Spleen (tissue), 11 donors: ENCODE measurements at regions not wholly inside any gene's neighbourhood (a gene's known extent, or its start where the extent isn't known, plus 50 kb on each side); places are given as distances from the start of the nearest gene placed in this dataset.

ENCODE experiments used
- DNase-seq: peaks from one replicate; pipeline ENCODE4 v3.0.0-alpha.2; 2020
- H3K27ac ChIP-seq, 8 donors: fragments of 200-600 bp; sonication (generic) in 7 of 8; 1 replicate in 4 of 8; 2 replicates in 4 of 8; pipeline versions ENCODE4 v1.5.0 to v1.8.0; 2016 to 2021; ENCODE audit warnings: inconsistent platforms in 4 of 8, mild to moderate bottlenecking in 4 of 8, moderate library complexity in 1 of 8
- H3K27me3 ChIP-seq, 7 donors: fragments of 200-600 bp; sonication (generic) in 6 of 7; replicated peaks in 1 of 7; 1 replicate in 4 of 7; 2 replicates in 3 of 7; pipeline versions ENCODE4 v1.5.0 to v1.8.0; 2016 to 2021; ENCODE audit warnings: inconsistent platforms in 3 of 7, mild to moderate bottlenecking in 1 of 7
- H3K36me3 ChIP-seq, 6 donors: fragments of 200-600 bp; sonication (generic) in 5 of 6; 1 replicate in 4 of 6; 2 replicates in 2 of 6; pipeline versions ENCODE4 v1.5.0 to v1.8.0; 2016 to 2021; ENCODE audit warnings: inconsistent platforms in 2 of 6
- H3K4me1 ChIP-seq, 6 donors: fragments of 200-600 bp; sonication (generic) in 5 of 6; 1 replicate in 3 of 6; 2 replicates in 3 of 6; pipeline versions ENCODE4 v1.5.0 to v1.8.0; 2016 to 2021; ENCODE audit warnings: inconsistent platforms in 3 of 6
- H3K4me3 ChIP-seq, 8 donors: fragments of 200-600 bp; sonication (generic) in 7 of 8; 1 replicate in 4 of 8; 2 replicates in 4 of 8; pipeline versions ENCODE4 v1.5.0 to v1.8.0; 2016 to 2021; ENCODE audit warnings: inconsistent platforms in 4 of 8, mild to moderate bottlenecking in 4 of 8, moderate library complexity in 2 of 8
- H3K9me3 ChIP-seq, 8 donors: fragments of 200-600 bp; sonication (generic) in 7 of 8; 1 replicate in 4 of 8; 2 replicates in 4 of 8; pipeline versions ENCODE4 v1.5.0 to v1.8.0; 2016 to 2021; ENCODE audit warnings: inconsistent platforms in 4 of 8
- POLR2A ChIP-seq, 3 donors: fragments of 450-650 bp; IDR thresholded peaks; one replicate each; pipeline ENCODE4 v1.5.1; 2017; ENCODE audit warnings: antibody characterized with exemption in 3 of 3, mild to moderate bottlenecking in 1 of 3
- POLR2AphosphoS5 ChIP-seq, 3 donors: sonication (generic); formaldehyde crosslinking; IDR thresholded peaks; one replicate each; pipeline ENCODE4 v1.5.1; 2017; ENCODE audit warnings: antibody characterized with exemption in 3 of 3
- WGBS, 5 donors: extraction: QIAGEN DNeasy Blood & Tissue Kit in 3 of 5; methylation state at CpG; one replicate each; pipeline versions ENCODE4 v1.1.5 to v1.1.7; 2013 to 2018; 5-methylcytosine and 5-hydroxymethylcytosine counted together
- intact Hi-C: fragments of 100-400 bp; cut with DNase I; formaldehyde crosslinking; loops from one replicate; pipeline ENCODE4 v1.15.0; 2023; ENCODE audit warnings: low total_unique reads
- TF ChIP-seq, protein P1 (sequence below), 11 experiments: fragments of 200-600 bp in 7 of 11; fragments of 450-650 bp in 4 of 11; sonication (generic) in 4 of 11; IDR thresholded peaks in 8 of 11; conservative IDR thresholded peaks in 3 of 11; 1 replicate in 7 of 11; 2 replicates in 4 of 11; pipeline versions ENCODE4 v1.4.0 to v1.8.0; 2016 to 2021; ENCODE audit warnings: antibody characterized with exemption in 11 of 11, inconsistent platforms in 4 of 11, mild to moderate bottlenecking in 1 of 11
- donor health status: healthy with polysubstance abuse.
- donor health status: DM: no; HTN: no; CAD: no; lungs with moderate emphysema.
- donor health status: DM: no; HTN: no; CAD: no.
- donor health status: Bipolar disorder and iron deficiency.
- donor health status: healthy.
- donor health status: DM: no; HTN: no; CAD: no.
- donor health status: DM: yes; HTN: yes; CAD: no.

DNA sequence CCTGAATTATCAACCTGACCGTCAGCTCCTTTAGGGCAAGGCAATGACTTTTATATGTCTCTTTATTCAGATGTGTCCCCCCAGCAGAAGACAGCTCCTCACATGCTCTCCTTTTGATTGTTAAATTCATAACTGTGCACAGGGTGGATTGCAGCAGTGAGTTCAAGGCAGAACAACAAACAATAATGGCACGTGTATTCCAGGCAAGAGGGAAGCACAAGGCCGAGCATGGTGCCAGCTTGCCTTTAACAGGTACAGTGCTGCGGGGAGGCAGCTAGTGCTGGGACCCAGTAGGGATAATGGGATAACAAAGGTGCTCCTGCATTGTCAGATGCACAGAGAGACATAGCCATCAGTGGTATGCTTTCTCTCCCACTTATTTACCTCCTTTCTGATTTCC, 248.4 kb downstream of the RHOU start:
- WGBS, 5 donors = 51 to 71% (median 67%) methylated on average over 4 of the region's 4 CpGs
- Histone ChIP-seq H3K4me3 (no peak overlapping the region), H3K27me3 (no peaks in the 10 kb centered on the region), H3K27ac (peak overlapping the region in 6 of 8 donors; percentile 4 to 81 (median 58)), H3K36me3 (no peaks in the 10 kb centered on the region), H3K4me1 (peaks cover 0 to 69% (median 31%) of the 10 kb centered on the region in 6 donors), H3K9me3 (no peaks in the 10 kb centered on the region)
- DNase-seq = no peak
- intact Hi-C loops = no loop called here
- TF ChIP-seq POLR2A (IDR thresholded peaks at IDR 0.05) (no peak), POLR2AphosphoS5 (IDR thresholded peaks at IDR 0.05) (no peak)
- TF ChIP-seq, protein P1, sequence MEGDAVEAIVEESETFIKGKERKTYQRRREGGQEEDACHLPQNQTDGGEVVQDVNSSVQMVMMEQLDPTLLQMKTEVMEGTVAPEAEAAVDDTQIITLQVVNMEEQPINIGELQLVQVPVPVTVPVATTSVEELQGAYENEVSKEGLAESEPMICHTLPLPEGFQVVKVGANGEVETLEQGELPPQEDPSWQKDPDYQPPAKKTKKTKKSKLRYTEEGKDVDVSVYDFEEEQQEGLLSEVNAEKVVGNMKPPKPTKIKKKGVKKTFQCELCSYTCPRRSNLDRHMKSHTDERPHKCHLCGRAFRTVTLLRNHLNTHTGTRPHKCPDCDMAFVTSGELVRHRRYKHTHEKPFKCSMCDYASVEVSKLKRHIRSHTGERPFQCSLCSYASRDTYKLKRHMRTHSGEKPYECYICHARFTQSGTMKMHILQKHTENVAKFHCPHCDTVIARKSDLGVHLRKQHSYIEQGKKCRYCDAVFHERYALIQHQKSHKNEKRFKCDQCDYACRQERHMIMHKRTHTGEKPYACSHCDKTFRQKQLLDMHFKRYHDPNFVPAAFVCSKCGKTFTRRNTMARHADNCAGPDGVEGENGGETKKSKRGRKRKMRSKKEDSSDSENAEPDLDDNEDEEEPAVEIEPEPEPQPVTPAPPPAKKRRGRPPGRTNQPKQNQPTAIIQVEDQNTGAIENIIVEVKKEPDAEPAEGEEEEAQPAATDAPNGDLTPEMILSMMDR (IDR thresholded peaks at IDR 0.05 in 8 of 11, conservative IDR thresholded peaks at IDR 0.05 in 3 of 11) = no peak

DNA sequence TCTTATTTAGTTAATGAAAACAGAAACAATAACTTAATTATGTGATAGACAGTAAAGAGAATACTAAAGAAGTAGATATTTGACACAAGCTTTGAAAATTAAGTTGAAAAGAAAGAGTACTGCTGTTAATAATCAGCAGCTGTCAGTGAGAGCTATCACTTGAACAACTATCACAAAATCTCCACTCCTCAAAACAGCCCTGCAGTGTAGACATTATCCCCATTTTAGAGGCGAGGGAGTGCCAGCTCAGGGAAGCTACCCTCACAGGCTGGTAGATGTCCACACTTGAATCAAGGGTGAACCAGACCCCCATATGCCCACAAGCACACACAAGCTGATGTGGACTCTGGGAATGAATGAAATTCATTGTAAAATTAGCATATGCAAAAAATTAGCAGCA, 248.8 kb downstream of the RHOU start:
- intact Hi-C loops = no loop called here

DNA sequence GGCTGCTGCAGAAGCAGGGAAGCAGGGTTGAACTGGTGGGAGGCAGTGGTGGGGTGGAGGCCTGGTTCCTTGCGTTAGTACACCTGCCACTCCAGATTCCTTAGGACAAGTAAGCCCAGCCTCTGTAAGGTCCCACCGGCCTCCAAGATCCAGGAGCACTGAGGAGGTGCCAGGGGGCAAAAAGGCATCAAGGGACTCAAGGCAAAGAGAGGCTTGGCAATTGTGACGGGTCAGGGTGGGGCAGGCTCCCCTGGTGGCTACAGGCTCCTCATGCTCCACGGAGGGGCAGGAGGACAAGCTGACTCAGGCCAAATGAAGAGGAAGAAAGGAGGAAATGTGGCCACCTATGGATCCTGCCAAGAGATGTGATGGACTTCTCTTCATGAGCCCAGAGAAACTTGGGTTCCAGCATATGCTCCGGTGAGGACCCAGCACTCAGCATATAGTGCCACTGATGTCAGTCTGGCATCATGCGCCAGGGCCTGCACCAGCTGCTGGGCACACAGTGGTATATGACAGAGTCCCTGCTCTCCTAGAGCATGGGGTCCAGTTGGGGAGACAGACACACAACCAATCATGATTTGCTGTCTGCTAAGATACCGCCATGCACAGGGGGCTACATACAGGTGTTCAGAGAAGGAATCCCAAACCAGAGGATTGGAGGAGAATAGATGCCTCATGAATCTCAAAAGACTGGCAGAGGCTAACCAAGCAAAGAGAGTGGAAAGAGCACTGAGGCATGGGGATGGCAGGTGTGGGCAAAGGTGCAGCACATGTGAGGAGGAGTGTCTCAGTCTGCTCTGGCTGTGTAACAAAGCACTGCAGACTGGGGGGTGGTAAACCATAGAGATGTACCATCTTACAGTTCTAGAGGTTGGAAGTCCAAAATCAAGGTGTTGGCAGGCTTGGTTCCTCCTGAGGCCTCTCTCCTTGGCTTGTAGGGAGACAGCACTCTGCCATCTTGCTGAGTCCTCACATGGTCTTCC, 249.7 kb downstream of the RHOU start:
- H3K27me3 ChIP-seq = no peaks in the 10 kb centered on the region
- H3K9me3 ChIP-seq = no peaks in the 10 kb centered on the region
- intact Hi-C loops = no loop called here
- H3K36me3 ChIP-seq = no peaks in the 10 kb centered on the region
- TF ChIP-seq POLR2A (IDR thresholded peaks at IDR 0.05) = no peak
- TF ChIP-seq POLR2AphosphoS5 (IDR thresholded peaks at IDR 0.05) = no peak
- TF ChIP-seq, protein P1 (IDR thresholded peaks at IDR 0.05 in 8 of 11, conservative IDR thresholded peaks at IDR 0.05 in 3 of 11) = no peak
- DNase-seq = no peak
- peaks cover 6 to 71% (median 34%) of the 10 kb centered on the region in 6 donors for H3K4me1 ChIP-seq
- WGBS, 5 donors = 83 to 88% (median 85%) methylated on average over 5 to 7 of the region's 7 CpGs
- no peak overlapping the region for H3K4me3 ChIP-seq
- H3K27ac ChIP-seq = no peak overlapping the region

More for the DNA sequence above, 248.8 kb downstream of the RHOU start:
- H3K9me3 ChIP-seq = no peaks in the 10 kb centered on the region
- no peak for TF ChIP-seq POLR2A (IDR thresholded peaks at IDR 0.05)
- TF ChIP-seq, protein P1 (IDR thresholded peaks at IDR 0.05 in 8 of 11, conservative IDR thresholded peaks at IDR 0.05 in 3 of 11) = no peak
- TF ChIP-seq POLR2AphosphoS5 (IDR thresholded peaks at IDR 0.05) = no peak
- H3K4me1 ChIP-seq = peaks cover 0 to 69% (median 29%) of the 10 kb centered on the region in 6 donors
- no peak for DNase-seq
- H3K36me3 ChIP-seq = no peaks in the 10 kb centered on the region
- WGBS, 5 donors = 88 to 100% (median 93%) methylated on average over 1 of the region's 1 CpG
- H3K27ac ChIP-seq = peak overlapping the region in 4 of 8 donors; percentile 4 to 81 (median 64)
- no peak overlapping the region for H3K4me3 ChIP-seq
- H3K27me3 ChIP-seq = no peaks in the 10 kb centered on the region

DNA sequence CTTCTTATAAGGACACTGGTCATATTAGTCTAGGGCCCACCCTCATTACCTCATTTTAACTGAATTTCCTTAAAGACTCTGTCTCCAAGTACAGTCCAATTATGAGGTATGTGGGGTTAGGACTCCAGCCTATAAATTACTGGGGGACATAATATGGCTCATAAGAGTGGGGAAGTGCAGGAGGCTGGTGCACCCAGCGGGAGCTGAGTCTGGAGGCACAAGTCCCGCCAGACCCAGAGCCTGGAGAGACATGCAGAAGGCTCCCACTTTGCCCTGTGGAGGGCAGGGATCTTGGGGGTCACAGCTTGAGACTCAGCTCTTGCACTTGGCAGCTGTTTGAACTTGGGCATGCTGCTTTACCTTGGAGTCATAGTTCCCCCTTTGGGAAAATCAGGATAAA, 250.4 kb downstream of the RHOU start:
- no peaks in the 10 kb centered on the region for H3K9me3 ChIP-seq
- intact Hi-C loops = no loop called here
- WGBS, 5 donors = 71 to 100% (median 96%) methylated on average over 1 to 2 of the region's 2 CpGs
- no peaks in the 10 kb centered on the region for H3K27me3 ChIP-seq
- TF ChIP-seq POLR2A (IDR thresholded peaks at IDR 0.05) (no peak), POLR2AphosphoS5 (IDR thresholded peaks at IDR 0.05) (no peak)
- TF ChIP-seq, protein P1 (IDR thresholded peaks at IDR 0.05 in 8 of 11, conservative IDR thresholded peaks at IDR 0.05 in 3 of 11) = no peak
- no peak overlapping the region for H3K27ac ChIP-seq
- no peak overlapping the region for H3K4me3 ChIP-seq
- no peaks in the 10 kb centered on the region for H3K36me3 ChIP-seq
- no peak for DNase-seq
- H3K4me1 ChIP-seq = peaks cover 12 to 78% (median 41%) of the 10 kb centered on the region in 6 donors
